HG03159 (cell line): ENCODE measurements at regions not wholly inside any gene's neighbourhood (a gene's known extent, or its start where the extent isn't known, plus 50 kb on each side); places are given as distances from the start of the nearest gene placed in this dataset.

Experiments used
- ATAC-seq: cut with Tn5 transposase; IDR thresholded peaks from one replicate; pipeline ENCODE4 v1.9.1; 2021; ENCODE audit warnings: mild to moderate bottlenecking, moderate library complexity; ENCODE audit not compliant: unreplicated experiment

DNA sequence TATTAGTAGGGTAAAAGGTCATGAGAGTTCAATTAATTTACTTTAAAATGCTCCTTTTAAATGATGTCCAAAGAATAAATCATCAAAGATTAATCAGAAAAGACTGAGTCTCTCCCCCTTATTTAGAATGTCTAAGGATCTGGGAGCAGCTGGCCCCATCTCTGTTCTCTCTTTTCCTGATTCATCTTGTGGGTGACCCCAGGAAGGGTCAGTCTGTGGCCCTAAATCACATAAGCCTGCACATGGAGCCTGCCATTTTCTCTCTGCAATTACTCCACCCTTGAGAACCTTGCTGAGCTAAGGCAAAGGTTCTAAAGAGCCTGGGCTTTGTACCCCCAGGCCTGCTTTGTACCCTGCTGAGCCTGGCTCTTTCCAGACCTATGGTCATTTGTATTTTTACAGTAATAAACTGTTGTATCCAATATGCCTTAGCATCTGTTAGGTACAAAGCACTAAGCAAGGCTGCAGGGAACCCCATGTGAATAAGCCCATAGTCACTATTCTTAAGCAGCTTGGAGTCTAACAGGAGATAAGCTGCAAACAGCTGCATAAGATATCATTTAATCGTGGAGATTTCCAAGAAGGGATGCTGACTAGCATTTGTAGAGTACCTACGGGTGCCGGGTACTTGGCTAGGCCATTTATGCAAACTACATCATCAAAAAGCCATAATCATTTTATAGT, 431.0 kb upstream of the MARCKS start:
- no peak for ATAC-seq

DNA sequence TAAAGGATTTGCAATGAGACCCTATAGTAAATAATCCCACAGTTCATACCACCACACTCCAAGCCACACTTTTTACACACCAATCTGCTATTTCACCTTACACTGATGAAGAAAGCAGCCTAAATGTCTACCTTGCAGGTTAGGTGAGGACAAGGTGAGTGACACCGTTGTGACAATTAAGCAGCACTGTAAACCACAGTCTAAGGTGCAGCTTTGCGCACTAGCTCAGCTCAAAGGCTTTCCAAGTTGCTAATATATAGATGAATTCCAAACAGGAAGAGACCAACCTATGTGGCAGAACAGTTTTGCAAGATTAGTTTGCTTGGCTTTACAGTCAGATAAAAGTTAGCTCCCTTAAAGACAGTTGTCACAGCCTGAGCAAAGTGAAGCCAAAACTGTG, 429.5 kb upstream of the MARCKS start:
- ATAC-seq: no peak

DNA sequence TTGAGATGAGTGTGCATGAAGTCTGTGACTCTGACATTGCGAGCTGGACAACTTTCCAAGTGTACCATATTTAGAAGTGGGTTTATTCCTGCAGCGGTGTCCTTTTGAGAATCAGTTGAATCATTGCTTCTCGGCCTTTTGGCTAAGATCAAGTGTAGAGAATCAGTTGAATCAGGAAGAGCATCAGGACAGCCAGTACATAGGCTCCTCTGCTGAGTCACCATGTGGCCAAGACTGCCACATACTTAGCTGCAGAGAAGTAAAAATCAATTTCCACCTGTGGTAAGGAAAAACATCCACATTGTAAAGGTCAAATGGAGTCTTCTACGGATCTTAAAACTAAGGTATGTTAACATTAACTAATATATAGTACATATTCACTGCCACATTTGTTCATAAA, 428.4 kb upstream of the MARCKS start:
- no peak for ATAC-seq

DNA sequence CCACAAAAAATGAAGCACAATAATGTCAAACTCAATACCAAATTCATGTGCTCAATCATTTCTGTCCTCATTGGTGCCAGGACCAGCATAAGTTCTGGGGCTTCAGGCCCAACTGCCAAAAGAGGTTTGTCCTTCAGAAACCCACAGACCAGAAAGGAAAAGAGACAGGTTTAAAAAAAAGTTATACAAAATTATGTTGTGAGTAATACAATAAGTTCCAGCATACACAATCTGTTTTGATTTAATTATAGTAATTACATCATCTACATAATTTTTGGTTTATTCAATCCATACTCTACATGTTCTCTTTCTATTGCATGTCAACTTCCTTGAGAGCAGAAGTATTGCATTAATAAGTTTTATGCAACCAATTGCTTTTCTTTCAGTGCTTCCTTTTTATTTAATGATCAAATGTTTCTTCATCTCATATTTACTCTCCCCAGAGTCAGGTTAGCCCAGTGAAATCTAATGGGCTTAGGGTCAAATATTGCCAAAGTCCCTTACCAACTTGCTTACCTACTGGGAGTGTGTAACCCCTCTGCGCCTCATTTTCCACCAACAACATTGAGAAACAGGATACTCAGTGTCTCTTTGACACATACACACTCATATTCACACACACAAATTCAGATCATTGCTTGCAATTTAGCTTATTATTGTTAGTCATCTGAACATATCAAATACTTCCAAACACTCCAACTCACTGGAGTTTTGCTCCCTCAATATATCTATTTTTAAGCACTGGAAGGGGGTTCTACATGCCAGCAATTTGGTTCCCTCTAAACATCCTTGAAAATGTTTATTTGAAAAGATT, 424.4 kb upstream of the MARCKS start:
- no peak for ATAC-seq

DNA sequence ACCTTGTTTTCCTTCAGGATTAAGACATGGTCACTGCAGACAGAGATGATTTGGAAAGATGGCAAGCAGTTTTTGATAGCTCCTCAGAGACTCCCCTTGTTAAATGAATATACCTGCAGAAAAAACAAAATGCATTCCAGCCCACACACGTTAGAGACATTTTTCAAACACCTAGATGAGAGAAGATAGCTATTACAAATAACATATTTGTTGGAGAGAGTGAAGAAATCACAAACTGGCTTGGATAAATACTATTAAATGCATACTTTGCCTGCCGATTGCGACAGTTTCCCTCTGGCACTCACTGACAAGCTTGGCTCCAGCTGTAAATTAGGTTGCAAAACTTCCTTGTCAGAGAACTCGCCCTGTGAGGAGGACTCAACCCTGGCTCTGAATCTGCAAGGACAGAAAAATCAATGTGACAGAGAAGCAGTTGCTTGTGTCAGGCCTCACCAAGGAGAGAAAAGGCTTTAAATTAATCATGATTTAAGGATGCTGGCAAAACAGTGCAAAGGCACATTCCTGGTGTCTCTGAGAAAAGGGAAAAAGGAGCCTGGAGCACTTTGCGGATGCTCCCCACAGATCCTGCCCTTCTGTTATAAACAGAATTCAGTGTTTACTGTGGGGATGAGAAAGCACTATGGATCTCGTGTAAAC, 423.7 kb upstream of the MARCKS start:
- no peak for ATAC-seq

DNA sequence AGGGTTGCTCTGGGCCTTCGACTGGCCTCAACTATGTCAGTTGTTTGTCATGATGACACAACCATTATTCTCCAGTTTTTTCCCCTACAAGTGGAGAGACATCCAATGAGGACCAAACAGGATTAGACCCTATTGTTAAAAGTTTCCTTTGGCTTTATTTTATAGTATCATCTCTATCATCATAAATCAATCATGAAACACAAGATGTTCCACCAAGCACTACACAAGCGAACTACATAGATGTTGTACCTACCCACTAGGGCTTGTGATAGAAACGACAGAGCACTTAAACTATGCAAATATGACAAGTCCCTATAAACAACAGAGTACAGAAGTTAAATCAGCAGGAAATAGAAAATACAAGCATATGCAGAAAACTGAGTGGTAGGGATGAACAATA, 422.5 kb upstream of the MARCKS start:
- no peak for ATAC-seq

DNA sequence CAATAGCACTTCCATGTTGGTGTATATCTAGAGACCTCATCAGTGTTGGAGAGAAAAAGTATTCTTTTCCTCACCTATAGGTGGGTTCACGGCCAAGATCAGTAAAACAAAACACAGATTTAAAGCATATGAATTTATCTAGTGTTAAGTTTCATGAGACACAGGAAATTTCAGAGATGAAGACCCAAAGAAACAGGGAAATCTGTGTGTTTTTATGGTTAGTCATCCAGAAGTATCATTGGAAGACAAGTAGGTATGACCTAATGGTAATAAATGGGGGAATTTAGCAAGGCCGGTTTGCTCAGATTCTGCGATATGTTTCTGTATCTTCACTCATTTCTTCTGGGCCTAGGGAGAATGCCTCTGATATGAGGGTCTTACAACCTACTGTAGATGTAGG, 419.6 kb upstream of the MARCKS start:
- ATAC-seq: no peak

DNA sequence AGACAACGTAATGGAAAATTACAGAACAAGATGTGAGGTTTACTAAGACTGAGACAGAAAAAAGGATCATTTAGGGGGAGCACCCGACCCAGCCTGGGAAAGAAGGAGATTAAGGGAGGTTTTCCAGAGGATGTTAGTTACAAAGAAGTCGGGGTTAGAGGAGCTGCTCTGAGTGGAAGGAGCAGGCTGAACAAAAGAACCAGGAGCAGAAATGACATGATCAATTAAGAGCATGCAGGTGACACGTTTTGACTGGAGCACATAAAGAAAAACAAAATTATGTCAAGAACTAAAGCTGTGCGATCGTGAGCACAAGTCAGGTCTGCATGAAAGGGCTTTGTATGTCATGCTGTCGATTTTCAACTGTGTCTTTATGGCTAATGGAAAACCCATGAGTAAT, 417.3 kb upstream of the MARCKS start:
- ATAC-seq: no peak

DNA sequence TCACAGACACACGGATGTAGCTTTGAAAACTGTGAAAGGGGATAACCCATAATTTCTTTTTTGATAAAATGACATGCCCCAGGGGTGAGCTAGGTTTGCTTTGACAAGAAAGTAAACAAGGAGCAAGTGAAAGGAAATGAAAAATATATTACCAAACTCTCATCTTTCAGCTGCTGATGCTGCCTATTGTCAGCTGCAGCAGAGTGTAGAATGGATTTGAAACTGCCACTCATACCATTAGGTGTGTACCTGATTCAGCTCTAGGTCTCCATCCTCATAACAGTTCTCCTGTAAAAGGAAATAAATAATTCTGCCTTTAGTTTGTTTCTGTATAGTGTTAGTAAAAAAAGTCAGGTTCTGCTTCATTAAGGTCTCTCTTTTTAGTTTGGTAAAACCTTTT, 415.1 kb upstream of the MARCKS start:
- no peak for ATAC-seq

DNA sequence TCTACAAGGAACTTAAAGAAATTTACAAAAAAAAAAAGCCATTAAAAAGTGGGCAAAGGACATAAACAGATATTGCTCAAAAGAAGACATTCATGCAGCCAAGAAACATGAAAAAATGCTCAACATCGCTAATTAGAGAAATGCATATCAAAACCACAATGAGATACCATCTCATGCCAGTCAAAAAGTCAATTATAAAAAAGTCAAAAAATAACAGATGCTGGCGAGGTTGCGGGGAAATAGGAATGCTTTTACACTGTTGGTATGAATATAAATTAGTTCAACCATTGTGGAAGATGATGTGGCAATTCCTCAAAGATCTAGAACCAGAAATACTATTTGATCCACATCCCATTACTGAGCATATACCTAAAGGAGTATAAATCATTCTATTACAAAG, 411.9 kb upstream of the MARCKS start:
- no peak for ATAC-seq

DNA sequence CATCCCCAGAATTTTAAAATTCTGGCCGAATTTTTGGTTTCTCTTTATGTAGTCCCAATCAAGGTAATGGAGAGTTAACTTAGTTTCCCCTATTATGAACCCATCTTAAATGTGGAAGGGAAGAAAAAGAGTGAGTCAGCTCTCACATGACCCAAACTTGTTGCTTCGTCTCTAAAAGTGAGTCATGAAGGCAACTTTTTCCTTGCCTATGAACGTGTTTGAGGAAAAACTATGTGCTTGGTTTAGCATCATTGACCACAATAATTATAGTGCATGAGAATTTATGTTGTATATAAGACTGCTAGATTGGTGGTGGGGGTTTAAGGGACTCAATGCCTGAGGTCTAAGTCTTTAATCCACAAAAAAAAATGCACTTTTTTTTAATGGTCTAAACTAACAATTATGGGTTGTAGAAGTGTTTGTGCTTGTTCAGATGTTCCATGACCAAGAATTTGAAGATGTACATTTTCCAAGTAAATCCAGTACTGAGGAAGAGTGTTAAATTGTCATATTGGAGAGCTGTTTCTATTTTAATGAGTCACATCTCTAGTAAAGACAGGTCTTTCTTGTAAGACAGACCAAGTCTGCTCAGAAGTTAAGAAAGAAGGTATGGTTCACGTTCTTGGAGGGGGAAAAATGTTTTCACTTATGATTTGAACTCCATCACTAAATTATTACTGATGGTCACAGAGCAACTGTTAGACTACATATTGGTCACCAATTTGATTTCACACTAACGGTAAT, 409.9 kb upstream of the MARCKS start:
- no peak for ATAC-seq

DNA sequence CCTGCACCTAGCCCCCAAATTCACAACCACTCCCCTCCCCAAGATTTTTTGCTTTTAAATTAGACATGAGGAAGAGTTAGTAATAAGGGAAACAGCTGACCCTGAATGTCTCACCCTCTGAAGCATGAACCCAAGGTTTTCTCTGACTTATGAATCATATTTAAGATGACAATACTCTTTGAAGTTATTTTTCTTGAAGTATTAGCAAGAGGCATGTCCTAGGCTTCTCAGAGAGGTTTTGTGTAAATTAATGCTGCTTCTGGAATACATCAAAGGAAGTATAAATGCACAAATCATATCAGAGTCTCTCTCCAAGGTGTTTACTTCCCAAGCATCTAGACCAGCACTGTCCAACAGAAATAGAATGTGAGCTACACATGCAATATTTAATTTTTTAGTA, 408.1 kb upstream of the MARCKS start:
- ATAC-seq: no peak

DNA sequence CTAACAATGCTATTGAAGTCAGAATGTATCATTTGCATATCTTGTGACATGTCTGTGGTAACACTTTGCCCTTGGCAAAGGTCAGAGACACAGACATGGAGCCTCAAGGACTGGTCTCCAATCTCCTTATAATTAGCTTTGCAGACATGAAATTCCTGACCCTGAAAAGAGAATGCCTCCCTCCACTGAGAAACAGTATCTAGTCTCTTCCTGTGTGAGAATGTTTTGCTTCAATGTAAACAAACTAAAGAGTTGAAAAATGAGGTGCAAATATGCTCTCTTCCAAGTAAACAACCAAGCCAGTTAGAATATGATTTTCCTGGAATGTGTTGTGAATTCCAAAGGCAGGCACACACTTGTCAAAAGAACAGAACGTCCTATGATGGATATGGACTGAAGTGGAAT, 407.1 kb upstream of the MARCKS start:
- no peak for ATAC-seq

DNA sequence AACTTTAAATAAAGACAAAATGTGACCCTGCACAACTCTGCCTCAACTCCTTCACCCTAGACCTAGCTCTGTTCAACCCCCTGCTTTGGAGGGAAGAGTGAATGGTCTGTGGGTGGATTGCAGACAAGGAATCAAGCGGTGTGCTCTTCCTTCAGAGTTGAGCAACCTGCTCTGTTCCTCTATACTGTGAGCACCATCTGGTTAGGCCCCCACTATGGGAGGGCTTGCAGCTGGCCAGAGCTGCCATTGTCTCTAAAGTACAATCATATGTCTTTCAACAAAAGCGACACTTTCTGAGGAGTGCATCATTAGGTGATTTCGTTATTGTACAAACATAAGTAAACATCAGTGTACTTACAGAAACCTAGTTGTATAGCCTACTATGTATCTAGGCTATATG, 406.1 kb upstream of the MARCKS start:
- no peak for ATAC-seq

DNA sequence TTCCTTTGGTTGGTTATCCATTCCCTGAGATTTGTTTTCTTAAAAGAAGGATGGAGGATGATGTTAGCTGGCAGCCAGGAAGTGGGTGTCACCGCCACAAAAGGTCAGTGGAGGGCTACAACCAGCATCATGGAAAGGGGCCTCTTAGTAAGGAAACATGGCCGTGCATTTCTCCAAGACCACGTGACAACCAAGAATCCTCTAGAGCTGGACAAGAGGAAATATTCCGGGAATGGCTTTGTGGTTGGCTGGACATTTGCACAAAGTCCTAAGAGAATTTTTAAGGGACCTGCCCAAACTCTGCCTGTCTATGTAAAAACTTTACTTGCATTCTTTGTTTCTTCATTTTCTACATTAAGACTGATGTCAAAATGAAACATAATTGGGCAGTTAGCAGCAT, 399.9 kb upstream of the MARCKS start:
- ATAC-seq: no peak

DNA sequence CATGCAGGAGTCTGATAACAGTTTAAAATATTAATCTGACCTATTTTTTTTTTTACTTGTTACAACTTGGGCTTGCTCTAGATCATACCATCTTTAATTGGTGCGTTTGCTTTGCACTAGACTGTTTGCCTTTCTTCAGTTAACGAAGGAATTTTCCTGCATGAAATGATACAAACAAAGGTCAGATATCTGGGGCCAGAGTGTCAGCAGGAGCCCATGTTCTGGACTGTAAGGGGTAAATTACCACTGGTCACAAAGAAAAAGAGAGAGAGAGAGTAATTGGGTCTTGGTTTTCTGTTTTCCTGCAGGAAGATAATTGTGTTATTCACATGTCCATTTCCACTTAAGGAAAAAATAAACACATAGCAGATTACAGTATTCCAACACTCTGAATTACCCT, 399.4 kb upstream of the MARCKS start:
- no peak for ATAC-seq

DNA sequence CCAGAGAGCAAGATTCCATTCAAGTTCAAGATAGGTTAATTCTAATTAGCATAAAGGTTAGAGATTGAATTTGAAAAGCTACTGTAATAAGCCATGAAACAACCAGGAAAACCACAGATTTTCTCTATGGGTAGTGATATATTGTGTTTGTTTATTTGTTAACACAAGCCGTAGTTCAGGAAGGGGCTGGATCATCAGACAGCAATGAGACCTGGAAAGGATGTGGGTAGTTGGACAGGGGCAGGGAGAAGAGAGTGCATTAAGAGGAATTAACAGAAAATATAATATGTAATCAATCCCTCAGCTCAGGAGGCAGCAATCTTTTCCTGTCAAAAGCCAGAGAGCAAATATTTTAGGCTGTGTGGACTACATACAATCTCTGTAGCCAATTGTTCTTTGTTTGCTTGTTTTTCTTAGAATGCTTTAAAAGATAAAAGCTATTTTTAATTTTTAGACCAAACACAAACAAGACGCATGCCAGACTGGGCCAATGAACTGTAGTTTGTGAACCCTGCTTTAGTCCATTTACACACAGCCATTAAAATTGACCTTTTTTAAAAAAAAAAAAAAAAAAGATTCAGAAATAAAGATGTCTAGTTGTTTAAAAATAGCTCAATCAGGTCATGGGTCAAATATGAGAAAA, 398.7 kb upstream of the MARCKS start:
- ATAC-seq: no peak

DNA sequence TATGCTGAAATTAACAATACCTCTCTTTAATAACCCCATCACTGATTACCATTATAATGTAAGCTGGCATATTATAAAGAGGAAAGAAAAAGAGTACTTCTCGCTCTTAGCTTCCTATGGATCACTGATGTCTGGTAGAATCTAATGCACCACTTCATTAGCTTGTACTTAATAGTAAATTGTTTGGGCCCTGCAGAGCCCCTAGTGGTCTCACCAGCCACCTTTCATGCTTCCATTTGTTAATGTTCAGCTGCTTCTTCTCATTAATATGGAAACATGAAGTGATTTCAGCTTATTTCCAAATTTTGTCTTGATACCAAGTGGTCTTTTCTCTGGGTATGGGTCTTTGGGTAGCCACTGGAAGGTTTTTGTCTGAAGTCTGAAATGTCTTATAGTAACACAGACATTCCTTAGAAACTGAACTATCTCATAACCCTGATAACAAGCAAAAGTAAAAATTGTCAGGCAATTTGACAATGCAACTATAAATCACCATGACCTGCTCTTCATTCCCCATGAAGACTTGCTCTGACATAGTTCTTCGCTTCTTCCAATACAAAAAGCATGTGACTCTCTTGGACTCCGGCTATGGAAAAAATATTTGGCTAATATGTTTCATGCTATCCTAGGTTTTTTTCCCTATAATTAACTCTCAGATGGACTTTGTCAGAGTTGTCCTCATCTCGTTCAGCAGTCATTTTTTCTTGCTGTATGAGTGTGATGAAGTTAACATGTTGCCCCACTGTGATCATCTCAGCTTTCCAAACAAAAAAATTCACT, 395.8 kb upstream of the MARCKS start:
- no peak for ATAC-seq

DNA sequence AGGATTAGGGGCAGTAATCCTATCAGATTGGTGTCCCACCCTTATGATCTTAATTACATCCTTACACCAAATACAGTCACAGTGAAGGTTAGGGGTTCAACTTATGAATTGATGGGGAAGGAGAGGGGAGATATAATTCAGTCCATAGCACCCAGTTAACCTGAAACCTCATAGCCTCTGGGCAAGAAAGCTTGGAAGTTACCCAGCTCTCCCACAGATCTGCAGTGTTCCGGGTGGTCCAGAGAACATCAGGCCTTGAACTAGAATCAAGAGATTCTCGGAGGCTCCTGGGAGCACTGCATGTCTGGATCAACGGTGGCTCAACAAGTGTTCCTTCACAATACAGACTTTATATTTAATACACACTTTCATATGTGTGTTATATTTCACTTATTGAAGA, 392.6 kb upstream of the MARCKS start:
- ATAC-seq: no peak

DNA sequence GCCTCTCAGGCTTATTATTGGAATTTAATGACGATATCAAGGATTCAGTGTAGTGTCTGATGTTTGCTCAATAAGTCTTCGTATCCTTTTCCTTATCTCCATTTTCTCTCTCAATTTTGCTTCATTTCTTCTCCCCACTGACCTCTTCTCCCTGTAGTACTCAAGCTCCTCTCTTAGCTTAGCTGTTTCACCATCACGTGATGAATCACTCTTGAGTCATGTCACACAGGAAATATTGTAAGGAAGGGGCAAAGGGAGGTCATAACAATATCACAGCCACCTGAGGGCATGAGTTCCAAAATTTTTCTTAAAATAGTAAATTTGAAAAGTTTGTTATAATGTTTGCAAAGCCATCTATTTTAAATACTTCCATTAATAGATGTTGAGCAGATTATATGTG, 392.2 kb upstream of the MARCKS start:
- no peak for ATAC-seq
